HL-60 (cell line): ENCODE measurements at regions not wholly inside any gene's neighbourhood (a gene's known extent, or its start where the extent isn't known, plus 50 kb on each side); places are given as distances from the start of the nearest gene placed in this dataset.

Experiments
- DNase-seq, 2 experiments: peaks; one replicate each; pipeline ENCODE4 v3.0.0-alpha.2; 2010 to 2020; ENCODE audit warnings: low read depth in 1 of 2, low spot score in 1 of 2
- H3K27ac ChIP-seq: fragments of 250-450 bp; sonication (Bioruptor Pico); replicated peaks from 2 replicates; pipeline ENCODE4 v1.5.1; 2020; ENCODE audit warnings: mild to moderate bottlenecking, moderate library complexity
- H3K27me3 ChIP-seq: fragments of 250-450 bp; sonication (Bioruptor Pico); 2 replicates; pipeline ENCODE4 v1.5.1; 2021; ENCODE audit warnings: mild to moderate bottlenecking, moderate library complexity; ENCODE audit not compliant: insufficient read depth, poor library complexity, severe bottlenecking
- H3K4me3 ChIP-seq: replicated peaks from 2 replicates; pipeline ENCODE4 v1.5.1; 2011; ENCODE audit warnings: mild to moderate bottlenecking, control low read depth, low read length; ENCODE audit not compliant: insufficient read depth
- GABPA ChIP-seq: IDR thresholded peaks from 2 replicates; pipeline ENCODE4 v1.6.1; 2012; ENCODE audit warnings: low read depth
- POLR2AphosphoS5 ChIP-seq: IDR thresholded peaks from 2 replicates; pipeline ENCODE4 v1.6.1; 2012; ENCODE audit warnings: low read depth
- REST ChIP-seq: IDR thresholded peaks from 2 replicates; pipeline ENCODE4 v1.6.1; 2012; ENCODE audit warnings: low read depth; ENCODE audit not compliant: insufficient replicate concordance
- SPI1 ChIP-seq: IDR thresholded peaks from 2 replicates; pipeline ENCODE4 v1.6.1; 2012; ENCODE audit warnings: low read depth, mild to moderate bottlenecking, borderline replicate concordance
- TF ChIP-seq, protein P1 (sequence below): IDR thresholded peaks from one replicate; pipeline ENCODE4 v1.5.1; 2011; ENCODE audit warnings: low read length, control low read depth, inconsistent platforms; ENCODE audit not compliant: insufficient read depth

DNA sequence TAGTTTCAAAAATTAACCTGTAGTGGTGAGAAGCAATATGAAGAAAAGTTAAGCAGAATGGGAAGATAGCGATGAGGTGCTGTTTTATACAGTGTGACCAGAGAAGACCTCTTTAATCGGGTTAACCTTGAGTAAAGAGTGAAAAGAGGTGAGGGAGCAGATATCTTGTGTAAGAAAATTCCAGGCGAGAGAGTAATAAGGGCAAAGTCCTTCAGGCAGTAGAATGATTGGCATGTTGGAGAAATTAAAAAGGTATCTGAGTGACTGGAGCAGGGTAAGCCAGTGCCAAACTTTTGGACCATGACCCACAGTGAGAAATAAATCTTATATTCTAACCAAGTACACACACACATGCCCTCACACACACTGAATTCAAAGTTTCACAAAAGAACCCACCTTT, 374.7 kb upstream of the LARGE1 start:
- Histone ChIP-seq H3K27me3 (no peaks in the 10 kb centered on the region), H3K27ac (no peak overlapping the region), H3K4me3 (no peak overlapping the region)
- TF ChIP-seq GABPA (no peak), SPI1 (no peak), REST (no peak), POLR2AphosphoS5 (no peak)
- TF ChIP-seq, protein P1, sequence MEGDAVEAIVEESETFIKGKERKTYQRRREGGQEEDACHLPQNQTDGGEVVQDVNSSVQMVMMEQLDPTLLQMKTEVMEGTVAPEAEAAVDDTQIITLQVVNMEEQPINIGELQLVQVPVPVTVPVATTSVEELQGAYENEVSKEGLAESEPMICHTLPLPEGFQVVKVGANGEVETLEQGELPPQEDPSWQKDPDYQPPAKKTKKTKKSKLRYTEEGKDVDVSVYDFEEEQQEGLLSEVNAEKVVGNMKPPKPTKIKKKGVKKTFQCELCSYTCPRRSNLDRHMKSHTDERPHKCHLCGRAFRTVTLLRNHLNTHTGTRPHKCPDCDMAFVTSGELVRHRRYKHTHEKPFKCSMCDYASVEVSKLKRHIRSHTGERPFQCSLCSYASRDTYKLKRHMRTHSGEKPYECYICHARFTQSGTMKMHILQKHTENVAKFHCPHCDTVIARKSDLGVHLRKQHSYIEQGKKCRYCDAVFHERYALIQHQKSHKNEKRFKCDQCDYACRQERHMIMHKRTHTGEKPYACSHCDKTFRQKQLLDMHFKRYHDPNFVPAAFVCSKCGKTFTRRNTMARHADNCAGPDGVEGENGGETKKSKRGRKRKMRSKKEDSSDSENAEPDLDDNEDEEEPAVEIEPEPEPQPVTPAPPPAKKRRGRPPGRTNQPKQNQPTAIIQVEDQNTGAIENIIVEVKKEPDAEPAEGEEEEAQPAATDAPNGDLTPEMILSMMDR: no peak
- DNase-seq: no peak

- H3K27ac ChIP-seq: no peak overlapping the region
- H3K4me3 ChIP-seq: no peak overlapping the region
- no peak for DNase-seq
- TF ChIP-seq GABPA: no peak
- TF ChIP-seq SPI1: no peak
- TF ChIP-seq POLR2AphosphoS5: no peak
- no peak for TF ChIP-seq REST
- TF ChIP-seq, protein P1: no peak
- H3K27me3 ChIP-seq: no peaks in the 10 kb centered on the region
Measured at GRCh38 chr22:34296461-34296860, 376.2 kb upstream of the LARGE1 start.

DNA sequence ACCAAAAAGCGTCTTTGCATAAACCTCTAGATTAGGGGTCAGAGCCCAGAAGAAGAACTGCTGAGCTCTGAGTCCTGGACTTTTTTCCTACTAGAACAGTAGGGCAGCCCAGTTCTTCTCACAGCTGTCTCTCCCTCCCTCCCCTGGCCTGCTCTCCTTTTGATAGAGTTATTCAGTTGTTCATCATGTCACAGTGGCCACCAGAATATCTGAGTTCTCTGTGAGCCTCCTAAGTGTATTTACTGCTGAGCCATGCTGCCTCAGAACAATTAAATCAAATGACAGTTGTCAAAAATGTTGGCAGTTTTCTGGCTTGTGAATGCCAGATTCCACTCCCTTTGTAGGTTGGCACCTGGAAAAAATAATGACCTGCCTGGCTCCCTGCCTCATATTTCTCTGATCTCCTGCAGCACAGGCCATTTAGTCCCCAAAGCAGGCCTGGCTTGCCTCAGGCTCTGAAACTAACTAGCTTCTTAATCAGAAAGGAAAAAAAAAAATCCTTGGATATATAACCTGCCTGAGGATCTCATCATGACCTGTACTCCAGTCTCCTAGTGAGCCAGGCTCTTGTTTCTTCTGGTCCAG, 377.4 kb upstream of the LARGE1 start:
- Histone ChIP-seq H3K27ac (no peak overlapping the region), H3K27me3 (no peaks in the 10 kb centered on the region), H3K4me3 (no peak overlapping the region)
- TF ChIP-seq POLR2AphosphoS5: no peak
- no peak for TF ChIP-seq GABPA
- TF ChIP-seq REST: no peak
- TF ChIP-seq SPI1: no peak
- TF ChIP-seq, protein P1: no peak
- no peak for DNase-seq
